ENCODE measurements at regions not wholly inside any gene's neighbourhood (a gene's known extent, or its start where the extent isn't known, plus 50 kb on each side); places are given as distances from the start of the nearest gene placed in this dataset.

DNA sequence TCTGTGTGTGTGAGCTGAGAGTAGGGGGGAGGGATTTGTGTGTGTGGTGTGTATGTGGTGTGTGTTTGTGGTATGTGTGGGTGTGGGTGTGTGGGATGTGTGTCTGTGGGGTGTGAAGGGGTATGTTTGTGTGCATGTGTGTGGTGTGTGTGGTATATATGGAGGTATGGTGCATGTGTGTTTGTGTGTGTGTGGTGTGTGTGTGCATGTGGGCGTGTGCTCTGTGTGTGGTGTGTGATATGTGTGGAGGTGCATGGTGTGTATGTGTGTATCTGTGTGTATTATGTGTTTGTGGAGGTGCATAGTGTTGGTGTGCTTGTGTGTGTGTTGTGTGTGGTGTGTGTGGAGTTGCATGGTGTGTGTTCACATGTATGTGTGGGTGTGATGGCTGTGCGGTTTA lies 106.0 kb downstream of the CMPK2 start:
- DNase-seq, result no peak

DNA sequence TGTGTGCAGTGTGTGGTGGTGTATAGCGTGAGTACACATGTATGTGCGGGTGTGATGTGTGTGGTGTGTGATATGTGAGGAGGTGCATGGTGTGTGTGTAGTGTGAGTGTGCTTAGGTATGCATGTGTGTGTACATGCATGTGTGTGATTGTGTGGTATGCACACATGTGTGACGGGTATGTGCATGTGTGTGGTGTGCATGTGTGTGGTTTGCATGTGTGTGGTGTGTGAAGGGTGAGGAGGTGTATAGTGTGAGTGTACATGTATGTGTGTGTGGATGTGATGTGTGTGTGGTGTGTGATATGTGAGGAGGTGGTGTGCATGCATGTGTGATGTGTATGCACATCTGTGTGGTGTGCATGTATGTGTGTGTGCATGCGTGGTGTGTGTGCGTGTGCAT lies 105.6 kb downstream of the CMPK2 start:
- DNase-seq, result no peak

DNA sequence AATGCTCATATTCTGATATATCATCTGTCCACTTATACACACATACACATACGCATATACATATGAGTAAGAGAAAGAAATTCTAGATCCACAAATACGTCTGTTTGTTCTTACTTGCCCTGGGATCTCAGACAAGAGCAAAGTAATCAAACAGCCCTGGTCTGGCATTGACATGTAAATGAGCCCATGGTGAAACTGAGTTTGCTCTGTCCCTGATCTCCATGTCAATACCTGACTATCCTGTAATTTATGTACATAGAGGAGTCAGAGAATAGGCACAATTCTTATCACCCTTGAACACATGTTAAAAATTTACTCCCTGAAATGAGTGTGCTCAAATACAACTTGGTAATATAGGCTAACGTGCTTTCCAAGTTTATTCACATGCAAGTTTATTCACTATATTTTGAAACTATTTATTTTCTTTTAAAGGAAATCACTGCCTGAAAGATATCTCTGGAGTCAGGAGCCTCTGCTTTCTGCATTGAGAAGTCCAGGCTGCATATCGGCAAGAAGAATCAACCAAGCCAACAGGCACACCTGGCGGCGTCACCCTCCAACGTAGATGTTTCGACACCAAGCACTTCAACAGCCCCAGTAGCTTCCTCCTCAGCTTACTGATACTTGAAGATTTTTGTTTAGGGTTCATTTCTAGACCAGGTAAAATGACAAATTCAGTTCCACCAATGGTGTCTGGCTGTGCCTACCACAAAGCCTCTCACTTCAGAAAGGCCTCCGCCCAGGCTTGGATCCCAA lies 100.6 kb downstream of the CMPK2 start:
- no peak for DNase-seq

DNA sequence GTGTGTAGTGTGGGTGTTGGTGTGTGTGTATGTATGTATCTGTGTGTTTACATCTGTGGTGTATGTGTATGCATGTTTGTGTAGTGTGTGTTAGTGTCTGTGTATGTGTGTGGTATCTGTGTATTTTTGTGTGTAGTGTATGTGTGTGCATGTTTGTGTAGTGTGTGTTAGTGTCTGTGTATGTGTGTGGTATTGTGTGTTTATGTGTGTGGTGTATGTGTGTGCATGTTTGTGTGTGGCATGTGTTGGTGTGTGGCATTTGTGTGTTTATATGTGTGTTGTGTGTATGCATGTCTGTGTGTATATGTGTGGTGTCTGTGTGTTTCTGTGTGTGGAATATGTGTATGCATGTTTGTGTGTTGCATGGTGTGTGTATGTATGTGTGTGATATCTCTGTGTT lies 96.4 kb downstream of the CMPK2 start:
- no peak for DNase-seq

DNA sequence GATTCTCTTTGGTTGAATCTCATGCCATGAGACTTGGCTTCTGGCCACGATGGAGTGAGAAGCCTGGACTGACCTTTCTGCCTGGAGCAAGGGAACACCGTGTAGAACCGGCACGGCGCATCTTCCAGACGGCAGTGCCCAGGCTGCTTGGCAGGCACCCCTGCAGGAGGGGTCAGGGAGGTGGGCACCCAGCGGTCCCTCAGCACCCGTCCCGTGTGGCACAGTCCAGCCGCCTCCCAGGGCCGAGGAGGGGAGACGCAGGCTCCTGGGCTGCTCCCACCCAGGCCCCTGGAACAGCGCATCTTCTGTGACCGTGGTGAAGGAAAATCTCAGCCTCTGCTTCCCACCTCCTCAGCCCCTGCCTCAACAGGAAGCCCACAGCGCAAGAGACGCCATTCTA lies 95.7 kb downstream of the CMPK2 start:
- no peak for DNase-seq

DNA sequence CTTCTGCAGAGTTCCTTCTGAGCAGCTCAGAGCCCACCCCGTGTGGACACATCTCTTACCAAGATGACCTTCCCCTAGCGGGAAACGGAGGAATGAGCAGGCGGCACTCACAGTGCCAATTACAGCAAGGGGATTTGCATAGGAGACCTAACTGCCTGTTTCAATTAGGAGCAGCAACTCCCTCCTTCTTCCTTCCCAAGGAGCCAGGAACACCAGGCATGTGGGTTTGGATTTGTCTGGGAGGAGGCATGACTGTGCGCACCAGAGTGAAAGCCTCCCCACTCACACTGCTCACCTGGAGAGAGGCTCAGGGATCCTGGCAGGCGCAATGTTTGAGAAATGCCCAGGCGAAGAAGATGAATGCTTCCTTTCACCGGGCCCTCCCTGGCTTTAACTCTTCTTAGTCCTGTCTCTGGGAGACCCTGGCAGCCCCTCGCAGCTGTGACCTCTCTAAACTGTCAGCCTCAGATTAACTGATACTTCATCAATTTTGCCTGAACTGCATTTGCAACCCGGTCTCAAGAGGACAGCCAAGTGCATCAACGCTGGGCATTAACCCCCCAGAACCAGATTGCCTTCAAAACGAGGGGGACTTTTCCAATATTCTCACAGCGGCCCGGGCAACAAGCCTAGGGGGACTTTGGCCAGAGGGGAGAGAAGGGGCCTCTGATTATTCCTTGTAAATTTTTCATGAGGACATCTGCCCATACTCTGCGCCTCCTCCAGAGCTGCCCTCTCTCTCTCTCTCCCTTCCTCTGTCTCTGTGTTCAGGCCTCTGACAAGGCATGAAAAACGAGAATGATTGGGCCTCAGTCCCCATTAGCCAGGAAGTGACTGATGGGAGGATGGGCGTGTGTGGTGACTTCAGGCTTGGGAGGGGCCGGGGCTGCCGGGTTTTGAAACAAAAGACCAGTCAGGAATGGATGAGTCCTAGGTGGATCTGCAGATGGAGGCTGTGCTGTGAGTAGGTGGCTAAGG lies 93.8 kb downstream of the CMPK2 start:
- no peak for DNase-seq

DNA sequence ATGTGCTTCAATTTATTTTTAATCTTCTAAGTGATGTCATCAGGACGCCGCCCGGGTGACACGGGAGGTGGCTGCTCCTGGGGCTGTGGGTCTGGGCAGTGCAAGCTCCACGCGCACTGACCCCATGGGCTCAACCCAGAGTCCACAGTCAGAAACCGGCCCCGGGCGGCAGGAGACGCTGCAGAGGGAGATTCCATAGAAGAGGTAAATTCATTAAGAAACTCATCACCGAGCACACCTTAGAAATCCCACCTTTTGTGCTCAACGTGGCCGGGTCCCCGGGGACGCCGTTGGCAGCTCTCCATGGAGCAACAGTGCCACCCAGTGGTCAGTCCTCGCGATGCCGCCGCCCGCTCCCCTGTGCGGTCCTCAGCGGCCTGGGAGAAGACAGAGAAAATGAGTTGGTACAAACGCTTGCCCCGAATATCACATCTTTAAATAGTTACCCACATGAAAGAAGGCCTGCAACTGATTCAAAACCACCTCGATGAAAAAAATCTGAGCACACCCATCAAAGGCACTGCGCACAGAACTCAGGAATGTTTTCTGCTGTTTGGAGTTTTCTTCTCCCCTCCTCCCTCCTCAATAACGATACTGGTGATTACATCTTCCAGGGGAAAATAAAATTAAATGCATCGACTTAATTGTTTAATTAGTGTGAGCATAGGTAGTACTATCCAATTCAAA lies 92.6 kb downstream of the CMPK2 start:
- DNase-seq, result peak; percentile 71

DNA sequence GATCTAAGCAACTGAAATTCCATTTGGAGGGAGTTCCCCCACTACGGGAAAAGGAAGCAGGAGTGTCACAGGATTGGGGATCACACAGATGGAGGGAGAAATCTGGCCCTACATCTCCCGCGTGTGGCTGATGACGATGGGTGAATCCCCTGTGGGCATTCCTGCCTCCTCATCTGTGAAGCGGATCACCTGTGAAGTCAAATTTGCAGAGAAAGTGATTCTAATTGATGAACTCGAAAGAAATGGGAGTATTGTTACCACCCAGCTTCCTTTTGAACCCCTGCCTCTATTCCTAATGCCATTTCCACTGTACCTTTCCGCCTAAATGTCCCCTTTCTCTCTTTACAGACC lies 92.0 kb downstream of the CMPK2 start:
- no peak for DNase-seq

DNA sequence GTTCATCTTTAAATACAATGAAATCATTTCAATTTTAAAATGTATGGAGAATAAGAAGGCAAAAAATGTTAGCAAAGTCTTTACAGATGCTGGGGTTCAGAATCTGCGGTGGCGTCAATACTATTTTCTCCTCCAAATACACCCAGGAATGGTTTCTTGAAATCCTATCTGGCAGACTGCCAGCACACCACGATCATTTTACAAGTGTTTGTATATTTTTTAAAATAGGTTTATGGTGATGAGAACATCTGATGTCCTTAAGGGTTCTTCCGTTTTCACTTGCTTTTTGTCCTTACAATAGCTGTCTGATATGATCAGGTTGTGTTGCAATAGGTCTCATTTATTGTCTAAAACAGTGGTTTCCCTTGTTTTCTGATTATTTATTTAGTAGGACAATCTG lies 89.6 kb downstream of the CMPK2 start:
- DNase-seq, result no peak

DNA sequence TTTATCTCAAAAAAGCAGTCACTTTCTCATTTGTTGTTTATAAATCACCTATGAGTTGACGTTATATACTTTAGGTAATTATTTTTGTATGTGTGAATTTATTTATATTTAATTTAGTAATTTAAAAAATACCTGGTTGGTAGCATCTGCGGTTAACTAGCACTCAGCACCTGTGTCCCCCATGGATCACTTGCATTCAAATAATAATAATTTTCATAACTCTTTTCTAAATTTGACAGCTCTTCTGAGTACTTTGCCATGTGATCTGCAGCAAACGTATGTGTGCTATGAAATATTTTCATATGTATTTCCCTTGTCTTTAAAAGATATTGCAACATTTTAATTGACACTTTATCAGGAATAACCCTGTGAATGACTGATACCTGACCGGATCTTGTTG lies 88.1 kb downstream of the CMPK2 start:
- DNase-seq, result no peak

DNA sequence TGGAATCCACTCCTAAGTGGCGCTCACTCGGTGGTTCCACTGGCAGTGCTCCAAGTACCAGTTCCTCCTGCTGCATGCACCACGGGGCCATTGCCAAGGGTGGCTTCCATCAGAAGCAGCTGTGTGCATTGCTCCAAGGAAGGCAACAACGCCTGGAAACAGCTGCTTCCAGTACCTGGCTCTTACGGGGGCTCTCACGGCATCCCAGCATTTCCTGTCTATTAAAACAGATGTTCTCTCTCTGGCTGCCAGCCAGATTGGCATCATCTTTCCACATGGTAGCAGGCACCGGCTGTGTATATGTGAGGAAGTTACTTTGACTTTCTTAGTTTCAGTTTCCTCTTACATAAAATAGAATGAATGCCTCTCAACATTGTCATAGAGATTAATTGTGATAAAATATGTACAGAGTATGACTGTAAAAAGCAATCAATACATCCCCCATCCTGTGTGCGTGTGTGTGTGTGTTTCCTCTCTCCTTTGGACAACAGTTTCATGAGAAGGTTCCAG lies 84.9 kb downstream of the CMPK2 start:
- DNase-seq, result peak; percentile 40

DNA sequence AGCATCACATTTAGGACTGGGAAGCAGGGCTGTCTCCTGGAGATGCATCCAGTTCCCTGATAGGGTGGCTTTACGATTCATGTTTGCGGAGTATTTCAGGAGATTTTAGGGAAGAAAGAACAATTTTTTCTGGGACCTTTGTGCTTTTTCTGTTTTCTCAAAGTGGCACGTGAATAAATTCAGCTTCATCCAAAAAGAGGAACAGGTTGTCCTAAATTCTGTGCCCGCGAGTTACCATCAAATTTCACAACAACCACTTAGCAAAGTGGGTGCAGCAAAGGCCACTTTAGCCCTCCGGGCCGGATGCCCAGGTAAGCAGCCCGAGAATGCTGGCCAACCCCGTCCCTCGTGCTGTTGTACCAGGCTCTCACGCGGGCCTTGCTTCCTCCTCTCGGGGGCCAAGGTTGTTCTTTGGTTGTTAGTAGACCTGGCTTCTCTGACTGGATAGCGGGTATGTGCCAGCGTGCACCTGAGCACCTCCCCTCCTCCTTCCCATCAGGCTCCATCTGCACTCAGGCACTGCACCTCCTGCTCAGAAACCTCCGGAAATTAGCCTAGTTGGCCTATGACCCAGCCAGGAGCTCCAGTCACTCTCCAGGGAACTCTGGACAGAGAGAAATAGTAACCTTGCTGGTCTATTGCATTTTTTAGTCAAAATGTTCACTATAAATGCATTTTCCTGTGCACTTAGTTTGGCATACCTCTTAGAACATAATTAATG lies 83.0 kb downstream of the CMPK2 start:
- no peak for DNase-seq

DNA sequence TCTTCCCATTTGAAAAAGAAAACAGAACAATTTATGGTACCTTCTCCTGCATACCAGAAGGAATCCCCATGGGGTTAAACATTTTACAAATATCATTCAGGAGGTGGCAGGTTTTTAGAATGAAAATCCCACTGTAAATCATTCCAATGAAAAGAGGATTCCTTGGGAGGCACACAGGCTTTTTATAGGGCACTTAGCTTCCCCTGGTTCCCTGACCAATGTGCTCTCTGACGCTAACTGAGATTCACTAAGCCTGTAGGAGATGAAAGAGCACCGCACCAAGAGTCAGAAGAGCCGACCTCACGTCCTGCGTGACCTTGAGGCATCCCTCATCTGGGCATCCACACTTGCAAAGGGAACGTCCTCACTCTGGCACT lies 82.5 kb downstream of the CMPK2 start:
- DNase-seq, result no peak

DNA sequence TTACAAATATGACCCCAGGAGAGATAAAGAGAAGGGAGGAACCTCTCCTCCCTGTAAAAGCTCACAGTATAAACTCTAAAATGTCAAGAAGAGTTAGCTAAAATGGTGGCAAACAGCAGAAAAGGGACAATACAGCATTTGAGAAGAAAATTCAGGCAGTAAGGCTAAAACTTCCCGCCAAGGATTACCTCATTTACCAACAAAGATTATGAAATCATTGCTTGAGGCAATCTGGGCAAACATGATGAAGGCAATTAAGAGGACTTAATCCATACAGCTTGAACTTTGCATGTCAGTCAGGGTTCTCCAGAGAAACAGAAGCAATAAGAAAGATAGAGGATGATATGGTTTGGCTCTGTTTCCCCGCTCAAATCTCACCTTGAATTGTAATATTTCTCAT lies 81.4 kb downstream of the CMPK2 start:
- peak; percentile 24 for DNase-seq

DNA sequence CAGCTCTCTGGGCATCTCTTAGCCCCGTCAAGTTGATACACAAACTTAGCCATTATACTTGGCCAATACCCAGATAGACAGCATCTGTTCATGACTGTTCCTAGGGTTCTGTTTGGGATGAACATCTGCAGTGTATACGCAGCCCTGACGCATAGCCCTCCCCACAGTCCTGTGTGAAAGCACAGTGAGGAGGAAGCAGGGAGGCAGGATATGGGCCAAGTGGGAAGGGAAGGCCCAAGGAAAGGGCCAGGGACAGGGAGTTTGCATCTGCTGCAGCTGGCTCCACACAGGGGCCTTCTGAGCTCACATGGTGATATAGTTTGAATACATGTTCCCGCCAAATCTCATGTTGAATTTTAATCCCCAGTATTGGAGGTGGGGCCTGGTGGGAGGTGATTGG lies 80.2 kb downstream of the CMPK2 start:
- DNase-seq, result no peak

DNA sequence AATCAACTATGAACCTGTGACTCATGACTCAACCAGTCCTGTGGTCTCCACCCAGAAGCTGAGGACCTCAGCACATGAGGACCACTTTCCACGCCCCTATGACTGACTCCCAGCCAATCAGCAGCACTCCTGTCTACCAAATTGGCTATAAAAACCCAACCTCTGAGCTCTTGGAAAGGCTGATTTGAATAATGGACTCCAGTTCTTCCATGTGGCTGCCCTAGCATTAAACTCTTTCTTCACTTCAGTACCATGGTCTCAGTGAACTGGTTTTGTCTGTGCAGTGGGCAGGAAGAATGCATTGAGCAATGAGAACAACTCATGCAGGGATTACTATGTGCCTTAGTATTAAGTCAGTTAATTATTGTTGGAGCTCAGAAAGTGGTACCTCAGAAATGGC lies 78.3 kb downstream of the CMPK2 start:
- no peak for DNase-seq

DNA sequence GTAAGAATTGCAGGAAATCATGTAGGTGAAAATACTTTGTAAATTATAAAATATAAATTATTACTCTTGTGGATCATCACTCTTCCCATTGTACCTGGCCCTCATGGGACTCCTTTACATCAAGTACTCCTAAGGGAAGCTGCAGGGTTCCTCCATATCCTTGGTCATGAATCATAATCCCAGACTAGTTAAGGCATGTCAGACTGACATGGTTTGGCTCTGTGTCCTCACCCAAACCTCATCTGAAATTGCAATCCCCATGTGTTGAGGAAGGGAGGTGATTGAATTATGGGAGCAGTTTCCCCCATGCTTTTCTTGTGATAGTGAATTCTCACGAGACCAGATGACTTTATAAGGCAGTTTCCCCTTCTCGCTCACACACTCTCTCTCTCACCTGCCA lies 77.1 kb downstream of the CMPK2 start:
- no peak for DNase-seq

DNA sequence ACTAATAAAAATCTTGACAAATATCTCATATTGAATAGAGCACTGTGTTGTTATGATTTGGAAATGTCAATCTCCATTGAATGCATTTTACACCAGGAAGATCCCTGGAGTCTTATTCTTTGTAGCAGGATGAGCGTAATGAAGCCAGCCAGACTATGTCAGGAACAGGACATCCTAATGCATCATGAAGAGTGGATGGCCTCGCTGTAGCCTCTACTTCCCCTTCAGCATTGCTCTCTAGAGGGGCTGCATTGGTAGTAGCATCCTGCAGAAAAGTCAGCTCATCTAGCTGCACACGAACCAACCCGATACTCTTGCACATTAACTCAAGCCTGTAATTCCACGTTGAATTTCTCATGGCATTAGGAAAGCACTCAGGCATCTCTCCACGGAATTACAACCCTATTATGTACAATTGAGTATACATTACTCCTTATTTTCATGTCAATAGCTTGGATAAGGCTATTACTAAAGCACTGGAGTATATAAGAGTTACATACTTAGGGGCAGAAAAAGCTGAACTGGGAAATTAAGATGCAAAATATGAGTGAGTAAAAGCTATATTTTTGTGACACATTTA lies 76.1 kb downstream of the CMPK2 start:
- DNase-seq, result no peak

DNA sequence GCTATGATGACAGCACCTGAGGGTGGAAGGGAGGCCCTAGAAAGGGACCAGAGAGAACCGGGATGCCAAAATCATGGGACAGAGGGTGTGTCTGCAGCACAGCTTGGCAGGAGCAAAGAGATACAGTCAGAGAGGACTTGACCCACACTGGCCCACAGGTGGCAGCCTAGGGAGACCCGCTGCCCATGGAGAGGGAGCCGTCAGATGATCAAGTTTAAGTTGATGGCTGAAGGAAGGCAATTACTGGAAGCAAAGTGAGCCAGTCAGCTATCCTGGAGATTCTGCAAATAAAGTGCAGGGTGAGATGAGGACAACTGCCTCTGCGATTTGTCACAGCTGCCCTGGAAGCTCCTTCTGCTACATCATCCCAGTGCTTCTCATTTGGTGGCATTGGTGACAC lies 74.0 kb downstream of the CMPK2 start:
- peak; percentile 35 for DNase-seq

DNA sequence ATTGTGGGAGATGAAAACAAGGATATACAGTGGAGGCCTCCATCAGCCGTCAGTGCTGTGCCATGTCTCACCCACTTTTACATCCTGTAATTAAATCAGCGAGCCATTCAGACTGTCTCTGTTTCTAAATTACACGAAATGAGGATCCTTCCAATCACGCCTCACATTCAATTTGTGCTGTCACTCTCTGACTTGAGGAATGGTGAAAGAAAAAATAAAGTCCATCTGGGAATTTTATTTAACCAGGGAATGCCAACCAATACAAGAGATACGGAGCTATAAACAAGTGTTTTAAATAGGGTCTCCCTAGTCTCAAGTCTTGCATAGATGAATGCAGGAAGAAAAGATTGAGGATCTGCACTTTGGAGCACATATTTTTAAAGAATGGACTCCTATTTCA lies 72.8 kb downstream of the CMPK2 start:
- no peak for DNase-seq

DNA sequence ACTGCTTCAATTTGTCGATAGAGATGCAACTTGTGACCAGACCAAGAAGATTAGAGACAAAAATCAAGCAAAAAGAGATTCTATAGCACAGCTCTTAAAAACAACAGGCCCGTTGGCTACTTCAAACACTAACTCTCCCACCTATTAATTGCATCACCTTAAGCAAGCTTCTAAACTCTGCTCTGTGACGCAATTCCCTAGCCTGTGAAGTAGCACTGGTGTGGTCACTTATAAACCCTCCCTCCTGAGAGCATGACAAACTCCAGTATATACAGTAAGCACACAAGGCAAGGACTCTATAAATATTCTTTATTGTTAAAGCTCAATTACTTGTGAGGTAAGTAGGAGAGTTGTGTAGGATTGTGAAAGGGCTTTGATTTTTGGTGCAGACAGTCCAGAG lies 72.3 kb downstream of the CMPK2 start:
- peak; percentile 36 for DNase-seq

DNA sequence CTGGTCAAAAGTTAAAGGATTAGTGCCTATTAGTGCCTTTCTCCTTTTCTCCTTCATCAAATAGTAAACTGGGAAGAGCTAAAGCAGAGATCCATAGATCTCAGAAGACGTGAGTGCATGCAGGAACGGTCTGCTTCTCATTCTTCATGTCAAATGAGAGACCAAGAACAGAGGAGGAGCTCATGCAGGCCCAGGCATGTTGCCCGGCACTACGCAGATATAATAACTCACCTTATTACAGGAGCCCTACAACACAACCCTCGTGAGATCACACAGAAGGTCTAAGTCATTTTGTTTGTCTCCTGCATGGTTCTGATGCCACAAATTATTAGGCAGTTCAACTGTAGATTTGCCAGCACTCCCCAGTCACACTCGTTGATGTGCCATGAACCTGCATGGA lies 71.8 kb downstream of the CMPK2 start:
- DNase-seq, result no peak

DNA sequence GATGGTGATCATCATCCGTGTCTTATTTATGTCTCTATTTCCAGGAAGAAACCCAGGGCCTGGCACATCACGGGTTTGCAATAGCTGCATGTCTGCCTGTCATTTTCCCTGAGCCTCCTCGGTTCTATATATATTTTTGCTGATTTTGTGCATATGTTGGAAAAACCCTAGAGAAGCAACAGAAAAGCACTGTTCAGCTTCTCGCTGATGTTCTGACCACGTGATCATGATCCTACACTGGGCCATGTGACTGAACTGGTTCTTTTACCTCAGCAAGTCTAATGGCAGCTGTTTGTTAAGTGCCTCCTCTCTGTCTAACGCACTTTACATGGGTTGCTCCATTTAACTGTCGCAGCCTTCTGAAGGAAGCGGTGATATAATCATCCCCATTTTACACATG lies 71.3 kb downstream of the CMPK2 start:
- no peak for DNase-seq

All from OCI-M1 (cell line).